ENCODE measurements at regions not wholly inside any gene's neighbourhood (a gene's known extent, or its start where the extent isn't known, plus 50 kb on each side); places are given as distances from the start of the nearest gene placed in this dataset.

DNA sequence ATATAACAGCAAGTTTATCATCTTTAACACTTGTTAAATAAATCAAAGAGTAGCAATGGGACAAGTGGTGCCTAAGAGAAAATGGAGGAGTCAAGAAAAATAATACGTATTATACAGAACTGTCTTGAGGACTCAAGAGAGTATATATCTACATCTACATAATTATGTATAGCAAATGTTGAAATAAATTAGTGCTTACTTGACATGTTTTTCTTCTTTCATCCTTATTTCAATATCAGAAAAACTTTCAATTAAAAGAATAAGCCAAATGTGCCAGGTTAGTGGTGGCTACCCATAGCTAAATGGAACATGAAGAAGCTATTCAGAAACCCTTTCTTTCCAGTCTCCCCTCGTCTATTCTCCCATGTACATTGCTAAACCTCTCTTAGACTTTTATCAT, 267.3 kb upstream of the SPOPL start:
- TF ChIP-seq, protein P1, sequence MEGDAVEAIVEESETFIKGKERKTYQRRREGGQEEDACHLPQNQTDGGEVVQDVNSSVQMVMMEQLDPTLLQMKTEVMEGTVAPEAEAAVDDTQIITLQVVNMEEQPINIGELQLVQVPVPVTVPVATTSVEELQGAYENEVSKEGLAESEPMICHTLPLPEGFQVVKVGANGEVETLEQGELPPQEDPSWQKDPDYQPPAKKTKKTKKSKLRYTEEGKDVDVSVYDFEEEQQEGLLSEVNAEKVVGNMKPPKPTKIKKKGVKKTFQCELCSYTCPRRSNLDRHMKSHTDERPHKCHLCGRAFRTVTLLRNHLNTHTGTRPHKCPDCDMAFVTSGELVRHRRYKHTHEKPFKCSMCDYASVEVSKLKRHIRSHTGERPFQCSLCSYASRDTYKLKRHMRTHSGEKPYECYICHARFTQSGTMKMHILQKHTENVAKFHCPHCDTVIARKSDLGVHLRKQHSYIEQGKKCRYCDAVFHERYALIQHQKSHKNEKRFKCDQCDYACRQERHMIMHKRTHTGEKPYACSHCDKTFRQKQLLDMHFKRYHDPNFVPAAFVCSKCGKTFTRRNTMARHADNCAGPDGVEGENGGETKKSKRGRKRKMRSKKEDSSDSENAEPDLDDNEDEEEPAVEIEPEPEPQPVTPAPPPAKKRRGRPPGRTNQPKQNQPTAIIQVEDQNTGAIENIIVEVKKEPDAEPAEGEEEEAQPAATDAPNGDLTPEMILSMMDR (IDR thresholded peaks at IDR 0.05; ENCODE audit: insufficient read depth, low read depth, low read length), result no peak
- TF ChIP-seq EZH2 (IDR thresholded peaks at IDR 0.05; ENCODE audit: insufficient read depth, low read length), result no peak
